Glutamatergic neuron (in vitro differentiated cells): ENCODE measurements at regions not wholly inside any gene's neighbourhood (a gene's known extent, or its start where the extent isn't known, plus 50 kb on each side); places are given as distances from the start of the nearest gene placed in this dataset.

ENCODE experiments used
- DNase-seq: peaks from one replicate; pipeline ENCODE4 v3.0.0; 2022
- H3K27ac Mint-ChIP-seq: one replicate; pipeline ENCODE4 v1.8.0; 2020; ENCODE audit warnings: mild to moderate bottlenecking, mixed read lengths, inconsistent platforms; ENCODE audit not compliant: unreplicated experiment
- H3K27me3 Mint-ChIP-seq: one replicate; pipeline ENCODE4 v1.8.0; 2020; ENCODE audit warnings: mild to moderate bottlenecking, moderate library complexity, mixed read lengths, inconsistent platforms; ENCODE audit not compliant: unreplicated experiment
- H3K36me3 Mint-ChIP-seq: one replicate; pipeline ENCODE4 v1.8.0; 2020; ENCODE audit warnings: mild to moderate bottlenecking, mixed read lengths, inconsistent platforms; ENCODE audit not compliant: unreplicated experiment
- H3K4me1 Mint-ChIP-seq: one replicate; pipeline ENCODE4 v1.8.0; 2020; ENCODE audit warnings: mild to moderate bottlenecking, low read depth, mixed read lengths, inconsistent platforms; ENCODE audit not compliant: unreplicated experiment
- H3K4me3 Mint-ChIP-seq: one replicate; pipeline ENCODE4 v1.8.0; 2020; ENCODE audit warnings: mild to moderate bottlenecking, mixed read lengths, inconsistent platforms; ENCODE audit not compliant: unreplicated experiment
- H3K9me3 Mint-ChIP-seq: one replicate; pipeline ENCODE4 v1.8.0; 2020; ENCODE audit warnings: mild to moderate bottlenecking, moderate library complexity, mixed read lengths, inconsistent platforms; ENCODE audit not compliant: unreplicated experiment
- TF ChIP-seq, protein P1 (sequence below): fragments of 200-600 bp; sonication (generic); IDR thresholded peaks from one replicate; pipeline ENCODE4 v1.5.0; 2021; ENCODE audit not compliant: partially characterized antibody, unreplicated experiment

DNA sequence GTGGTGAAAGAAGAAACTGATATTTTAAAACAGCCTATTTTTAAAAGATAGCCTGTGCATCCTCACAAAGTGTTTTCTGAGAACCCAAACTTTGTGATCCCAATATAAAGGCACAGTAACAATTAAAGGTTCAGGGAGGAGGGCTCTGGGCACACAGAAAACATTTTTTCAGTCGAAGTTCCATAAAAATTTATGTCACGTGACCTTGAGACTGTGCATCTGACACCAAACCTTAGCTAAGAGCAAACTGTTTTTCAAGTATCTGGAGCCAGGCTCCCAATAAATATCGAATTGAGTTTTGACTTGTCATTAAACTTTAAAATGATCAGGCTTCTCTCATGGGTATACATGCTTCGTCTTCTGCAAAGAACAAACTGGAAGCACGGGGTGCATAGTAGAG, 177.9 kb downstream of the BEND2 start:
- no peak for DNase-seq
- Mint-ChIP-seq H3K36me3 (no peaks in the 10 kb centered on the region), H3K4me3 (no peak overlapping the region), H3K9me3 (no peaks in the 10 kb centered on the region), H3K27ac (no peak overlapping the region), H3K27me3 (no peaks in the 10 kb centered on the region), H3K4me1 (no peaks in the 10 kb centered on the region)
- TF ChIP-seq, protein P1, sequence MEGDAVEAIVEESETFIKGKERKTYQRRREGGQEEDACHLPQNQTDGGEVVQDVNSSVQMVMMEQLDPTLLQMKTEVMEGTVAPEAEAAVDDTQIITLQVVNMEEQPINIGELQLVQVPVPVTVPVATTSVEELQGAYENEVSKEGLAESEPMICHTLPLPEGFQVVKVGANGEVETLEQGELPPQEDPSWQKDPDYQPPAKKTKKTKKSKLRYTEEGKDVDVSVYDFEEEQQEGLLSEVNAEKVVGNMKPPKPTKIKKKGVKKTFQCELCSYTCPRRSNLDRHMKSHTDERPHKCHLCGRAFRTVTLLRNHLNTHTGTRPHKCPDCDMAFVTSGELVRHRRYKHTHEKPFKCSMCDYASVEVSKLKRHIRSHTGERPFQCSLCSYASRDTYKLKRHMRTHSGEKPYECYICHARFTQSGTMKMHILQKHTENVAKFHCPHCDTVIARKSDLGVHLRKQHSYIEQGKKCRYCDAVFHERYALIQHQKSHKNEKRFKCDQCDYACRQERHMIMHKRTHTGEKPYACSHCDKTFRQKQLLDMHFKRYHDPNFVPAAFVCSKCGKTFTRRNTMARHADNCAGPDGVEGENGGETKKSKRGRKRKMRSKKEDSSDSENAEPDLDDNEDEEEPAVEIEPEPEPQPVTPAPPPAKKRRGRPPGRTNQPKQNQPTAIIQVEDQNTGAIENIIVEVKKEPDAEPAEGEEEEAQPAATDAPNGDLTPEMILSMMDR: no peak

DNA sequence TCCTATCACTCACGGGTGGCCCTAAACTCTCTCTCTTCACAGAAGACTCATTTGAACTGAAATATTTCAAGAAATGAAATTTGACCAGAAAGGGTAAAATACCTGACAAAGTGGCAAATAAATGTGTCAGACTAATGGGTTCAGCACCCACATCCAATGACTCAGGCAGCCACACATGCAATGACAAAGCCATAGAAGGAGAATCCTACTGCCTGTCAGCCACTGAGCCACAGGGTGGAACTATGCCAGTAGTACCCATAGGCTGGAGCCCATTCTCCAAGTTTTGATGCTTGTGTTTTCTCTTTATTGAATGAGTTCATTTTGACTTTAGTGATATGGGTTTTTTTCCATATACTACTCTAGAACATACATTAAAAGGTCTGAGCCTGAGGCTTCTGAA, 179.0 kb downstream of the BEND2 start:
- Mint-ChIP-seq H3K36me3 (no peaks in the 10 kb centered on the region), H3K4me3 (no peak overlapping the region), H3K4me1 (no peaks in the 10 kb centered on the region), H3K27ac (no peak overlapping the region), H3K9me3 (no peaks in the 10 kb centered on the region), H3K27me3 (no peaks in the 10 kb centered on the region)
- DNase-seq: no peak
- TF ChIP-seq, protein P1: no peak

DNA sequence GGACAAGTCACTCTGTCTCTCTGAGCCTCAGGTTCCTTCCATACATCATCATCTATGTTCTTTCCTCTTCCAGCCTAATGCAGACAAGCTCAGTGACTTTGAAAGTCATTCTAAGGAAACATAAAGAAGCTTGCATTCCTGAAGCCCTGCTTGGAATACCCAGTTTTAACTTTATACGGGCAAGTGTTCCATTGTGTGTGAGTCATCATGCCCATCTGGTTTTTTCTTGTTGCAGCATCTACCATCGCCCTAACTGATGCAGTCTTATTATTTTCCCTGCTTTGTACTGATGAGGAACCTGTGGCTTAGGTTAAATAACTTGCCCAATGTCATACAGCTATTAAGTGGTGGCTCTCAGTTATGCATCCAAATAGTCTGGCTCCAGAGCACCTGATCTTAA, 177.9 kb upstream of the RAI2 start:
- Mint-ChIP-seq H3K27me3 (no peaks in the 10 kb centered on the region), H3K4me1 (no peaks in the 10 kb centered on the region), H3K4me3 (no peak overlapping the region), H3K27ac (no peak overlapping the region), H3K9me3 (no peaks in the 10 kb centered on the region), H3K36me3 (no peaks in the 10 kb centered on the region)
- TF ChIP-seq, protein P1: no peak
- no peak for DNase-seq

DNA sequence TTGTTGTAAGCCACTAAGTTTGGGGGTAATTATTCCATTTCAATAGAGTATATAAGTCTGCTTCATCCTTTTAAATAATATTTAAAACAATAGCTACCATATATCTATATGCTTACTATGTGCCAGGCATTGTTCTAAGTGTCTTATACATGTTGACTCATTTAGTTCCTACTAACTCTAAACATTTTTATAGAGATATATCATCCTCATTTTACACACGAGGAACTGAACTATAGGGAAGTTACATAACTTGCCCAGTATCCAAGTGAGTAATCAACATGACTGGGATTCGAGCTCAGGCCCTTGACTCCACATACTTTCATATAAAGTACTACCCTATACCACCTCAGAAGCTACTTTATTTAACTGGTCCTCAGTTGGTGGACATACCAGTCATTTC, 175.3 kb upstream of the RAI2 start:
- TF ChIP-seq, protein P1: no peak
- Mint-ChIP-seq H3K9me3 (no peaks in the 10 kb centered on the region), H3K27ac (no peak overlapping the region), H3K36me3 (no peaks in the 10 kb centered on the region), H3K27me3 (no peaks in the 10 kb centered on the region), H3K4me1 (peaks cover 3% of the 10 kb centered on the region), H3K4me3 (no peak overlapping the region)
- no peak for DNase-seq

DNA sequence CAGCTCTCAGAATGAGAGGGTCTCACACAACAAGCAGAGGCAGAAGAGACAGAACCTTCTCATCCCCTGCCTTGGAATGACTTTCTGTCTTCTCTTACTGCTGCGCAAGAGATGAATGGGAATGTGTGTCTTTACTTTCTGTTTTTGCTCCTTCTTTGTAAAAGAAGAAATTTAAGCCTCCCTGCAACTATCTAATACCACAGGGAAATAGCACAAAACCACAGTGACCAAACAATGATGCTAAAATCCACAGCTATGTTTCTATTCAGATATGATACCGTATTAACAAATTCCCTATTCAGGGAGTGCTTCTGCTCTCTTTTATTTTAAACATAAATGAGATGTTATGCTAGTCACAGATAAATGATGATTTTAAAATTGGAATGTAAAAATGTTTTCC, 173.8 kb upstream of the RAI2 start:
- no peaks in the 10 kb centered on the region for H3K27me3 Mint-ChIP-seq
- no peak overlapping the region for H3K4me3 Mint-ChIP-seq
- peaks cover 2% of the 10 kb centered on the region for H3K9me3 Mint-ChIP-seq

More for the DNA sequence above, 173.8 kb upstream of the RAI2 start:
- H3K36me3 Mint-ChIP-seq: no peaks in the 10 kb centered on the region
- TF ChIP-seq, protein P1: no peak
- H3K27ac Mint-ChIP-seq: no peak overlapping the region
- peaks cover 3% of the 10 kb centered on the region for H3K4me1 Mint-ChIP-seq
- no peak for DNase-seq
